Erythroblast (primary cell): ENCODE measurements at regions not wholly inside any gene's neighbourhood (a gene's known extent, or its start where the extent isn't known, plus 50 kb on each side); places are given as distances from the start of the nearest gene placed in this dataset.
"Not testable (repeated sequence)": the region's sequence is repeated elsewhere in the genome, so short reads cannot be mapped to it uniquely, and the experiment has no call there.

Experiments used
- DNase-seq, 2 experiments: peaks; one replicate each; lab custom pipeline; 2025; lab: John Stamatoyannopoulos, UW
- GATA1 ChIP-seq: IDR thresholded peaks from 2 replicates; pipeline ENCODE4 v1.6.1; 2011; ENCODE audit warnings: low read depth, mild to moderate bottlenecking, control low read depth, low read length, moderate library complexity
- POLR2A ChIP-seq: IDR thresholded peaks from 2 replicates; pipeline ENCODE4 v1.6.1; 2011; ENCODE audit warnings: mild to moderate bottlenecking, low read length

DNA sequence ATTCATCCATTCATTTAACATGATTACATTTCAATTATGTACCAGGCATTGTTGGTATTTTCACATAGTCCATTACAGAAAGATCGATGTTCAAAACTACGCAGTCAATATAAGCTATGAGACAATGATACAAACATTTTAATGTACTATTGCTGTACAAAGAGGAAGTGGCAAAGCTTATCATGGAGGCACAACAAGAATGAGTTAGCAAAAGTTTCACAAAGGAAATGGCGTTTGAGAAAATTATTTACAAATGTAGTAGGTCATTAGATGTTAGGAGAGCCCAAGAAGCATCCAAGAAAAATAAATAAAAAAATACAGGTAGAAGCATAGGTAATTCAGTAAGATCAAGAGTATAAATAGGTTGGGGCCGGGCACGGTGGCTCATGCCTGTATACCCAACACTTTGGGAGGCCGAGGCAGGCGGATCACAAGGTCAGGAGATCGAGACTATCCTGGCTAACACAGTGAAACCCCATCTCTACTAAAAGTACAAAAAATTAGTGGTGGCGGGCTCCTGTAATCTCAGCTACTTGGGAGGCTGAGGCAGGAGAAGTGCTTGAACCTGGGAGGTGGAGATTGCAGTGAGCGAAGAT, 1730.8 kb upstream of the CELF4 start:
- TF ChIP-seq POLR2A (no peak), GATA1 (no peak)
- no peak for DNase-seq

DNA sequence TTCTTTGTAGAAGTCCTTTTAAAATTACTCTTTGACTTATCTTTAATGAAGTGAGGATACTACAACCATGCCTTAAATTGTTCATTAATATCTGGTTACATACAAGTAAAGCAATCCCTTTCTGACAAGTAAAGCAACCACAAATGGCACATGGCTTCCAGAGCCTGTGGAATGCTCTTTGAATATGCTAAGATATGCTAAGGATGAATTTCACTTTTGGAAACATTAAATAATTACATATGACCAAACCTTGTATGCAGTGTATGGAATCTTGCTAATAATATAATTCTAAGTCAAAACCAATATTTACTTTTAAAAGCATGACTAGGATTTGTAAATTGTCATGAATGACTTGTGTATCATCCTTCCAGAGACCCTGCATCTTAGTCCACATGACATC, 1711.2 kb upstream of the CELF4 start:
- DNase-seq: no peak
- TF ChIP-seq POLR2A: no peak
- TF ChIP-seq GATA1: no peak

DNA sequence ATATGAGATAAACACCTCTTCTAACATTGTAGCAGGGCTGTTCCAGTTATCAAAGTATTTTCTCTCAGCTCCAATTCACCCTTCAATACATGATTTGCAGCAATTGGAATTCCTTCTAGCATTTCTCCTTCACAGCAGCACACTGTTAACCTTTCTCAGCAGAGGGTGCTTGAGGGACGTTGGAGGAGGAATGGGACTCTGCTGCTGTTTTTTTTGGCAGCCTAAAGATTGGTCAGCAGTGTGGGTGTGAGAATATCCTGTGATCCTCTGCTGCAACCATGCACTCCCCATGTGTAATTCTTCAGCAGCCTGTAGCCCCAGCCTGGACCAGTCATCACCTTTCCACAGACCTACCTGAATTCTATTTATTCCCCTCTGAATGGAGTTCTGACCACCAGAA, 1708.9 kb upstream of the CELF4 start:
- no peak for DNase-seq
- TF ChIP-seq GATA1: no peak
- TF ChIP-seq POLR2A: no peak

DNA sequence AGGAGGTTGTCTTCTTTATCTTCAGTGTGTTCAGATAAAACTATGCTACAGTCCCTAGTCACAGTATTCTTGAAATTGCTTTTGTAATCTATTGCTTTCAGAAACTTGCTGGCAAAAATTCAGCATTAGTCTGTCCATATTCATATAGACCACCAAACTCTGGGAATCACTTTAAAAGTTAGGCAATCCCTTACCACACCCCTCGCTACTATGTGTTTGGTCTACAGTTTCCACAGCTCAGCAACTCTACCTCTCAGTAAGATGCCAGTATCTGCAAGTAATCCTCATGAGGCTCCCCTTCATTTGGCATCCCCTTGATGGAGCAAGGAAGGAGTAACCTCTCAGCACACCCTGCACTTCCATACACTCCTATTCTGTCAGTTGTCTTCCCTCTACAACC, 1706.6 kb upstream of the CELF4 start:
- TF ChIP-seq GATA1: no peak
- TF ChIP-seq POLR2A: no peak
- no peak for DNase-seq

DNA sequence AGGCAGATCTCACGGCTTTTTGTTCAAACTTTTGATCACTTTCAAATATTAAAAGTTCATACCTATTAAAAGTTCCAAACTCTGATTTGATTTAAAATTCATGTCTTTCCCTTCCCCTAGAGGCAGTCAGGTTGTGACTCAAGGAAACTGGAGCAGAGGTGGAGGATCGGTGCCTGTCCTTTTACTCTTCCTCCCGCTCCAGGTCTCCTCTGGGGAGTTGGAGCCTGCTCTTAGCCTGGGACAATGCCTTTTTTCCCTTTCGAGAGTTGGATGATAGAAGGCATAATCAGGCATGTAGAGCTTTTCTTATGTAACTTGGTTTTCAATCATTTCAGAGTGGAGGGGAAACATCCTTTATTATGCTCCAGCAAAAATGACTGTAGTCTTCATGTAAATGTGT, 1706.1 kb upstream of the CELF4 start:
- TF ChIP-seq POLR2A (no peak), GATA1 (no peak)
- no peak for DNase-seq

DNA sequence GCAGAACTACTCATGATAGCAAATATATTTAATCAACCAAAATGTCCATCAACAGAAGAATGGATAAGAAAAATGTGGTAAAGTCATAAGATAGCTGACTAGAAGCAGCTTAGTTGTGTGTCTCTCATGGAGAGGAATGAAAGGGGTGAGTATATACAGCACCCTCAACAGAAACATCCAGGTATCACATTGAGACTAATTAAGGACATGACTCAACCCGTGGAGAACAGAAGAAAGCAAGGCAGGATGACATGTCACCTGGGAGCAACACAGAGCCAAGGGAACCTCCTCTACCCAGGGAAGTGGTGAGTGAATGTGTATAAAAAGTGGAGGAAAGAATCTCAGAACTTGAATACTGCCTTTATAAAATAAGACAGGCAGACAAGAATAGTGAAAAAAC, 1695.0 kb upstream of the CELF4 start:
- no peak for DNase-seq
- TF ChIP-seq GATA1: no peak
- TF ChIP-seq POLR2A: no peak

DNA sequence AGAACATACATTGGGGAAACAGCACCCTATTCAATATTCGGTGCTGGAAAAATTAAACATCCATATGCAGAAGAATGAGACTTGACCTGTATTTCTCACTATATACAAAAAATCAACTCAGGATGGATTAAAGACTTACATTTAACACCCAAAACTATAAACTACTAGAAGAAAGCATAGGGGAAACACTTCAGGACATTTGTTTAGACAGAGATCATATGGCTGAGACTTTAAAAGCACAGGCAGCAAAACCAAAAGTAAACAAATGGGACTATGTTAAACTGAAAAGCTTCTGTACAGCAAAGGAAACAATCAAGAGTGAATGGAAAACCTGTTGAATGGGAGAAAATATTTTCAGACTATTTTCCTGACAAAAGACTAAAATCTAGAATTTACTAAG, 1694.1 kb upstream of the CELF4 start:
- DNase-seq: no peak
- TF ChIP-seq POLR2A (no peak), GATA1 (no peak)

DNA sequence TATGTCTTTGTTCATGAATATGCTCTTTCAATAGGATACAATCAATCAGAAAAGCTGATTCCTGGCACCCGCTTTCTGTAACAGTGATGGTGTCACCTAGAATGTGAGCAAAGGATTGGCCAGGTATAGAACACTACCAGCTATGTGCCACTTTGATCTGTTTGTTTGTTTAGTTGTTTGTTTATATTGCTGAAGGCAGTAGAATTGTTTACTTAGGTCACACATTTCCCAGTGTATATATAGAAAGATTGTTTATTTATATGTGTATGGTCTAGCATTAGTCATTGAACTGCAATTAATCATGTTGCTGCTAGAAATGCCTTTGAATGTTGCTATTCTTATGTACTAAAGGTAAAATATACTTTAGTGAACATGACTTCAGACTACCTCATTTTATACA, 1678.6 kb upstream of the CELF4 start:
- DNase-seq: no peak
- TF ChIP-seq GATA1 (no peak), POLR2A (no peak)

DNA sequence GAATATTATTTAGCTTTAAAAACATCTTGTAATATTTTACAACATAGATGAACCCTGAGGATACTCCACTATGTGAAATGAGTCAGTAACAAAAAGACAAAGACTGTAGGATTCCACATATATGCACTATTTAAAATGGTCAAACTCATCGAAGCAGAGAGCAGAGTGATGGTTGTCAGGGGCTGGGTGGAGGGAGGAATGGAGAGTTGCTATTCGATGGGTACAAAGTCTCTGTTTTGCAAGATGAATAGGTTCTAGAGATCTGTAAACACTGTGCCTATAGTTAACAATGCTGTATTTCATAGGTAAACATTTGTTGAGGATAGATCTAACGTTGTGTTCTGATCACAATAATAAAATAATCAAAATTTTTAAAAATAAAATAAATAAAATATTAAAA, 1675.9 kb upstream of the CELF4 start:
- TF ChIP-seq GATA1 (no peak), POLR2A (no peak)
- DNase-seq: no peak

DNA sequence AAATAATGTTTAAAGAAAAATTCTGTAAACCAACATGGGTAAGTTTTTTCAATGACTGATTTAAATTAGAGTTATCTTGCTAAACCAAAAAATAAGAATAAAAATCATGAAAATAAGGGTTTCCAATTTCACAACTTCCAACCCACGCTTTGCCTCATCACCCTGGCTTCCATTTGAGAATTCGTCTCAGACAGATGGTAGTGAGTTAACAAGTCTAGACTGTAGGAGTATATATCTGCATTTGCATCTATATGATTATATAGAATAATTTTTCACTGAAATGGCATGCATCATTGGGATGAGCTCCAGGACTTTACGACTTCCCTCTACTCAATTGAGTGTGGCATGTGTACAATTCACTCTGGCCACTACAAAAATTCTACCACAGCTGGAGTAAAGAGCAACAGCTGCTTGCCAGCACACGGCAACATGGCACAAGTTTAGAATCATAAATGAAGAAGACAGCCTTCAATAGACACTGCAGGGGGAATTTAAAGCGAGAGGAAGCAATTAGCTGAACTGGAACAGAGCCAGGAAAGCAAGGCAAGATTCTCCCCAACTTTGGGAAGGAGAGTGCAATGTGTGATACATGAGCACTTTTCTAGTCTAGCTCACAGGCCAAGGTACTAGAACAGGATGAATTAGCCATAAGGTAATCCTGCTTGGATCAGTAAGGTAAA, 1673.5 kb upstream of the CELF4 start:
- no peak for DNase-seq
- TF ChIP-seq POLR2A (no peak), GATA1 (no peak)

DNA sequence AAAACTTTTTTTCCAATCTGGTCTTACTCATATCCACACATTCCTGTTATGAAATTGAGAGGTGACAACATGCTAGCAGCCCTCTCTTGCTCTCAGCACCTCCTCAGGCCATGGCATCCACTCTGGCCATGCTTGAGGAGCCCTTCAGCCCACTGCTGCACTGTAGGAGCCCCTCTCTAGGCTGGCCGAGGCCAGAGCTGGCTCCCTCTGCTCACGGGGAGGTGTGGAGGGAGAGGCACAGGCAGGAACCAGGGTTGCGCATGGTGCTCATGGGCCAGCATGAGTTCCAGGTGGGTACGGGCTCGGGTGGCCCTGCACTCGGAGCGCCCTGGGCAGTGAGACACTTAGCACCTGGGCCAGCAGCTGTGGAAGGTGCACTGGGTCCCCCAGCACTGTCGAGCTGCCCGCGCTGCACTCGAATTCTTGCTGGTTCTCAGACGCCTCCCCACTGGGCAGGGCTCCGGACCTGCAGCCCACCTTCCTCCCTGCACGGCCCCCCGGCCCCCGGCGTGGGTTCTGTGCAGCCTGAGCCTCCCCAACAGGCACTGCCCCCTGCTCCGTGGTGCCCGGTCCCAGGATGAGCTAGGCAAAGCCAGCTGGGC, 1669.6 kb upstream of the CELF4 start:
- no peak for DNase-seq
- TF ChIP-seq GATA1 (no peak), POLR2A (no peak)

DNA sequence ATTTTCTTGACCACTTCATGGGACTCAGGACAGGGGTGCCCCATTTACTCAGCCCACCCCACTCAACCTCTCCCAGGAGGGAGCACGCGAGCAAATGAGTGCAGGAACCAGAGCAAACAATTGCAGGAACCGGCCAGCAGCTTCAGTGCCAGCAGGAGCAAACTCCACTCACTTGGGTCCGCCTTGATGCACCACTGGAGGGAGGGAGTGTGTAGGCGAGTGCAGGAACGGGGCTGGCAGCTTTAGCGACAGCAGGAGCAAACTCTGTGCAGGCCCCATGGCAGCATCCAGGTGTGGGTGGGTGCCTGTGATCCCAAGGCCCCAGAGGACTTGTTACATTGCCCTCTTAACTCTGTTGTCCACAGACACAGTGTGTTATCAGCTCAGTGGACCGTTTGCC, 1667.3 kb upstream of the CELF4 start:
- TF ChIP-seq GATA1 (no peak), POLR2A (no peak)
- DNase-seq: no peak

DNA sequence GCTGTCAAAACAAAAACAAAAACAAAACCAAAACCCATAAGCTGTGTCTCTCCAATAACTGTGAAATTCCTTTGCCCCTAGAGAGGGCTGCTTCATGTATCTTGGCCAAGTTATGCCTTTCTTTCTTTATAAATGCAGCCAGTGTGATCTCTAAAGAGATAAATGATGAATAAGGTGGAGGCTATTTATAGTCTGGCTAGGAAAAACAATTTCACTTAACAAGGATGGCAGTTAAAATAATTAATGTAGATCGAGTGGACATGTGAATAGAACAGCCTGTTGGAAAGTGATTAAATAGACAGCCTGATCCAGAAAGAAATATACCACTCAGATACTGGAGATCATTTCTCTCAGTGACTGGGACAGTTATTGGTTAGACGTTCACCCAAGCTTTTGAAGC, 1666.9 kb upstream of the CELF4 start:
- TF ChIP-seq POLR2A (no peak), GATA1 (no peak)
- no peak for DNase-seq

DNA sequence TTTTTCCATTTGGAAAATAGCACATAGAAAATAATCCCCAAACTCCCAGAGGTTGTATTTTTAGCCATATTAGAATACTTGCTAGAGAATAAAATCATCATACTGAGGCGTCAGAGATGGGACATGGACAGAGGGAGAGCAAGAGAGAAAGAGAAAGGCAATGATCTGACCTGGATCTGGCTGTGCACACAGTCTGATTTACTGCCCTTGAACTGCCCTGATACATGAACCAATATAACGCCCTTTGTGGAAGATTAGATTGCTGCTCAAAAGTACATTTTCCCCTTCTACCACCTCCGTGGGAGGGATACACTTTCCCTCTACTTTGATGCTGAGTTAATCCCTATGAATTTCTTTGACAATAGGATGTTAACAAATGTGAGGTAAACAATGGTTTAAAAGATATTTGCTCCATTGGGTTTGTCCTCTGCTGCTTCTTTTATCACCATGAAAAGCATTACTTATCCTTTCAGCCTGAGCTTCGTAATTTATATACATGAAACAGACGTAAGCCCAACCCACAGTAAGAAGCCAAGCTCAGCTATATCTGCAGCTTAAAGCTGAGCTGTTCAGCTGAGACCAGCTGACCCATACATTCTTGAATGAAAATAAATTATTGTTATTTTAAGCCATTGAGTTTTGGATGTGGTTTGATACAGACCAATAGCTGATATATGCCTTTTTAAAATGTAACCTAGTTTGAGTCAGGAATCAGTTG, 1664.6 kb upstream of the CELF4 start:
- DNase-seq: no peak
- TF ChIP-seq POLR2A: no peak
- TF ChIP-seq GATA1: no peak

DNA sequence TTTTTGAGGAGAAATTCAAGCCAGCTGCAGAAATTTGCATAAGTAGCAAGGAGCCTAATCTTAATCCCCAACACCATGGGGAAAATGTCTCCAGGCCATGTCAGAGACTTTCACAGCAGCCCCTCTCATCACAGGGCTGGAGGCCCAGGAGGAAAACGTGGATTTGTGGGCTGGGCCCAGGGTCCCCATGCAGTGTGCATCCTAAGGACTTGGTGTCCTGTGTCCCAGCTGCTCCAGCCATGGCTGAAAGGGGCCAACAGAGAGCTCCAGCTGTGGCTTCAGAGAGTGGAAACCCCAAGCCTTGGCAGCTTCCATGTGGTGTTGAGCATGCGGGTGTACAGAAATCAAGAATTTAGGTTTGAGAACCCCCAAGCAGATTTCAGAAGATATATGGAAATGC, 1662.2 kb upstream of the CELF4 start:
- DNase-seq: not testable (repeated sequence)
